ENCODE measurements at regions not wholly inside any gene's neighbourhood (a gene's known extent, or its start where the extent isn't known, plus 50 kb on each side); places are given as distances from the start of the nearest gene placed in this dataset.

DNA sequence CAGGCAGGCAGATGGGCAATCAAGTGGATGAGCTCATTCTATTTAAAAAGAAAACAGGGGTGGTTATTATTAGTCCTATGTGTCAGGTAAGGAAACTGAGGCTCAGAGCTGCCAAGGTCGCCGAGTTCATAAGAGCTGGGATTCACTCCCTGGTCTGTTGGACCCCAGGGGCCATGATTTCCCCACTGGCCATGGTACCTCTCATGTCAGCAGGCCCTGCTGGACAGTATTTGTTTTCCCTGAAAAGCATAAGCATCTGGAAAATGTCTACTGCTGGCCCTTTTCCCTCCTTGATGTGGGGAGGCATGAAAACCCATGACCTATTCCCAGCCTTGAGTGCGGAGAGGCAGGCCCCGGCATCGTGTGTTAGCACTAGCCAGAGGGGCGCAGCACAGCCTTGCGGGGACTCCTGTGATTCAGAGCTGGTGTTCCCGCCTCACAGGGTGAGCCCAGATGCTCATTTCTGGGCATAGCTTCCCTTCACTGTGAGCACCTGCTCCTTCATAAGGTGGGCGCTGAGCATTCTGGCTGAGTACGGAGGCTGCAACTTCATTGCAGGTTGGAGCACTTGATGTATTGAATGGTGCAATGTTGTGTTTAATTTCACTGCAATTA, 617.5 kb downstream of the PTPRU start:
- Histone ChIP-seq H3K9me3 (ENCODE audit: control insufficient read depth, insufficient read depth, low read length) (no peaks in the 10 kb centered on the region), H3K4me3 (ENCODE audit: low read length) (no peak overlapping the region), H4K20me1 (ENCODE audit: control insufficient read depth, insufficient read depth, low read depth, low read length) (no peaks in the 10 kb centered on the region), H3K4me2 (ENCODE audit: low read length) (no peak overlapping the region), H3K9me2 (replicated peaks; ENCODE audit: control insufficient read depth, low read length) (no peaks in the 10 kb centered on the region), H3K79me2 (ENCODE audit: control insufficient read depth, low read length) (no peaks in the 10 kb centered on the region), H3K27me3 (ENCODE audit: control insufficient read depth, low read length) (no peaks in the 10 kb centered on the region), H3K36me3 (ENCODE audit: control insufficient read depth, low read length) (no peaks in the 10 kb centered on the region), H3K27ac (ENCODE audit: low read depth, low read length) (no peak overlapping the region), H3F3A (ENCODE audit: control insufficient read depth, insufficient read depth) (no peaks in the 10 kb centered on the region), H3K4me1 (ENCODE audit: control insufficient read depth, low read length) (no peaks in the 10 kb centered on the region)
- TF ChIP-seq, protein P1, sequence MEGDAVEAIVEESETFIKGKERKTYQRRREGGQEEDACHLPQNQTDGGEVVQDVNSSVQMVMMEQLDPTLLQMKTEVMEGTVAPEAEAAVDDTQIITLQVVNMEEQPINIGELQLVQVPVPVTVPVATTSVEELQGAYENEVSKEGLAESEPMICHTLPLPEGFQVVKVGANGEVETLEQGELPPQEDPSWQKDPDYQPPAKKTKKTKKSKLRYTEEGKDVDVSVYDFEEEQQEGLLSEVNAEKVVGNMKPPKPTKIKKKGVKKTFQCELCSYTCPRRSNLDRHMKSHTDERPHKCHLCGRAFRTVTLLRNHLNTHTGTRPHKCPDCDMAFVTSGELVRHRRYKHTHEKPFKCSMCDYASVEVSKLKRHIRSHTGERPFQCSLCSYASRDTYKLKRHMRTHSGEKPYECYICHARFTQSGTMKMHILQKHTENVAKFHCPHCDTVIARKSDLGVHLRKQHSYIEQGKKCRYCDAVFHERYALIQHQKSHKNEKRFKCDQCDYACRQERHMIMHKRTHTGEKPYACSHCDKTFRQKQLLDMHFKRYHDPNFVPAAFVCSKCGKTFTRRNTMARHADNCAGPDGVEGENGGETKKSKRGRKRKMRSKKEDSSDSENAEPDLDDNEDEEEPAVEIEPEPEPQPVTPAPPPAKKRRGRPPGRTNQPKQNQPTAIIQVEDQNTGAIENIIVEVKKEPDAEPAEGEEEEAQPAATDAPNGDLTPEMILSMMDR (IDR thresholded peaks at IDR 0.05; ENCODE audit: low read depth, low read length, poor library complexity, severe bottlenecking), result no peak
- no peak for TF ChIP-seq EZH2phosphoT487 (IDR thresholded peaks at IDR 0.05; ENCODE audit: borderline replicate concordance, low read length)

- H3K4me2 ChIP-seq (ENCODE audit: low read length), result no peak overlapping the region
- no peak overlapping the region for H3K27ac ChIP-seq (ENCODE audit: low read depth, low read length)
- no peak for TF ChIP-seq EZH2phosphoT487 (IDR thresholded peaks at IDR 0.05; ENCODE audit: borderline replicate concordance, low read length)
- TF ChIP-seq, protein P1 (IDR thresholded peaks at IDR 0.05; ENCODE audit: low read depth, low read length, poor library complexity, severe bottlenecking), result no peak
- H3K4me3 ChIP-seq (ENCODE audit: low read length), result no peak overlapping the region
- H3K9me3 ChIP-seq (ENCODE audit: control insufficient read depth, insufficient read depth, low read length), result no peaks in the 10 kb centered on the region
- H3K4me1 ChIP-seq (ENCODE audit: control insufficient read depth, low read length), result no peaks in the 10 kb centered on the region
- H3K36me3 ChIP-seq (ENCODE audit: control insufficient read depth, low read length), result no peaks in the 10 kb centered on the region
- no peaks in the 10 kb centered on the region for H3K27me3 ChIP-seq (ENCODE audit: control insufficient read depth, low read length)
- no peaks in the 10 kb centered on the region for H3K9me2 ChIP-seq (replicated peaks; ENCODE audit: control insufficient read depth, low read length)
- H4K20me1 ChIP-seq (ENCODE audit: control insufficient read depth, insufficient read depth, low read depth, low read length), result peaks cover 3% of the 10 kb centered on the region; the same call in 1 of the 2 replicates
- H3K79me2 ChIP-seq (ENCODE audit: control insufficient read depth, low read length), result no peaks in the 10 kb centered on the region
- no peaks in the 10 kb centered on the region for H3F3A ChIP-seq (ENCODE audit: control insufficient read depth, insufficient read depth)
These were observed 615.9 kb downstream of the PTPRU start for GRCh38 chr1:29852248-29852647.

- Histone ChIP-seq H3K4me1 (ENCODE audit: control insufficient read depth, low read length) (no peaks in the 10 kb centered on the region), H3K36me3 (ENCODE audit: control insufficient read depth, low read length) (no peaks in the 10 kb centered on the region), H3K27me3 (ENCODE audit: control insufficient read depth, low read length) (no peaks in the 10 kb centered on the region), H3F3A (ENCODE audit: control insufficient read depth, insufficient read depth) (no peaks in the 10 kb centered on the region), H4K20me1 (ENCODE audit: control insufficient read depth, insufficient read depth, low read depth, low read length) (peaks cover 3% of the 10 kb centered on the region; the same call in 1 of the 2 replicates), H3K4me3 (ENCODE audit: low read length) (no peak overlapping the region), H3K27ac (ENCODE audit: low read depth, low read length) (no peak overlapping the region), H3K9me3 (ENCODE audit: control insufficient read depth, insufficient read depth, low read length) (no peaks in the 10 kb centered on the region), H3K9me2 (replicated peaks; ENCODE audit: control insufficient read depth, low read length) (no peaks in the 10 kb centered on the region), H3K4me2 (ENCODE audit: low read length) (no peak overlapping the region), H3K79me2 (ENCODE audit: control insufficient read depth, low read length) (no peaks in the 10 kb centered on the region)
- TF ChIP-seq EZH2phosphoT487 (IDR thresholded peaks at IDR 0.05; ENCODE audit: borderline replicate concordance, low read length), result no peak
- TF ChIP-seq, protein P1 (IDR thresholded peaks at IDR 0.05; ENCODE audit: low read depth, low read length, poor library complexity, severe bottlenecking), result no peak
These were observed 615.4 kb downstream of the PTPRU start for GRCh38 chr1:29851691-29852090.
